ENCODE measurements at regions not wholly inside any gene's neighbourhood (a gene's known extent, or its start where the extent isn't known, plus 50 kb on each side); places are given as distances from the start of the nearest gene placed in this dataset.

DNA sequence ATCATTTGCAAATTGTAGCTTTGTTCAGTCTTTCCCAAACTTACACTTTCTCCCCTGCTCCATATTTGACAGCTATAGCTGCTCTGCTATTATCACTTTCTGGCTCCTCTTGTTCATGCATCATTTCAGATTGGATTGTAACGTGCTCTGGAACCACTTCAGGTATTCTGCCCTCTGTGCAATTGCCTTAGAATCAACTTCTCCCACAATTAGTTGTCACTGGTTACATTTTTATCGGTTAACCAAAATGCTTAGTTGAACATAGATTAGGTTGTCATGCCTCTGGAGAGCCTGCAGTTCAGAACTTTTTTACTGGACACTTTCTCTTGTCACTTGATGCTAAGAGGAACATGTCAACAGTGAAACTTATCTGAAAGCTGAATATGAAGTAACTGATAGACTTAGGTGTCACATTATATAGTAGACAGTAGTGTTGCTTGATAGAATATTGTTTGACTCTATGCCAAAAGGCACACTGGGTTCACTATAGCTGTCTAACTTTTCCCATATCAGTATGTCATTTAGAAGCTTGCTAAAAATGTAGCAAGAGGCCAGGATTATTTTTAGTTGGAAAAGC lies 127.7 kb upstream of the PTPRK start:
- TF ChIP-seq, protein P1, sequence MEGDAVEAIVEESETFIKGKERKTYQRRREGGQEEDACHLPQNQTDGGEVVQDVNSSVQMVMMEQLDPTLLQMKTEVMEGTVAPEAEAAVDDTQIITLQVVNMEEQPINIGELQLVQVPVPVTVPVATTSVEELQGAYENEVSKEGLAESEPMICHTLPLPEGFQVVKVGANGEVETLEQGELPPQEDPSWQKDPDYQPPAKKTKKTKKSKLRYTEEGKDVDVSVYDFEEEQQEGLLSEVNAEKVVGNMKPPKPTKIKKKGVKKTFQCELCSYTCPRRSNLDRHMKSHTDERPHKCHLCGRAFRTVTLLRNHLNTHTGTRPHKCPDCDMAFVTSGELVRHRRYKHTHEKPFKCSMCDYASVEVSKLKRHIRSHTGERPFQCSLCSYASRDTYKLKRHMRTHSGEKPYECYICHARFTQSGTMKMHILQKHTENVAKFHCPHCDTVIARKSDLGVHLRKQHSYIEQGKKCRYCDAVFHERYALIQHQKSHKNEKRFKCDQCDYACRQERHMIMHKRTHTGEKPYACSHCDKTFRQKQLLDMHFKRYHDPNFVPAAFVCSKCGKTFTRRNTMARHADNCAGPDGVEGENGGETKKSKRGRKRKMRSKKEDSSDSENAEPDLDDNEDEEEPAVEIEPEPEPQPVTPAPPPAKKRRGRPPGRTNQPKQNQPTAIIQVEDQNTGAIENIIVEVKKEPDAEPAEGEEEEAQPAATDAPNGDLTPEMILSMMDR (IDR thresholded peaks at IDR 0.05) = no peak
- TF ChIP-seq EP300 (IDR thresholded peaks at IDR 0.05) (no peak), POLR2A (IDR thresholded peaks at IDR 0.05) (no peak)
